Transverse colon (tissue), 4 donors: ENCODE measurements at regions not wholly inside any gene's neighbourhood (a gene's known extent, or its start where the extent isn't known, plus 50 kb on each side); places are given as distances from the start of the nearest gene placed in this dataset.

Experiments used
- CTCF ChIP-seq, 5 experiments: fragments of 200-600 bp in 3 of 5; fragments of 450-650 bp in 2 of 5; sonication (generic) in 3 of 5; IDR thresholded peaks; 1 replicate in 2 of 5; 2 replicates in 3 of 5; pipeline ENCODE4 v1.5.1; 2016 to 2017; ENCODE audit warnings: antibody characterized with exemption in 5 of 5, inconsistent platforms in 3 of 5, mild to moderate bottlenecking in 2 of 5, moderate library complexity in 1 of 5
- POLR2A ChIP-seq: fragments of 450-650 bp; IDR thresholded peaks from one replicate; pipeline ENCODE4 v1.6.1; 2016; ENCODE audit warnings: antibody characterized with exemption, mild to moderate bottlenecking, moderate library complexity
- POLR2AphosphoS5 ChIP-seq, 3 donors: sonication (generic); formaldehyde crosslinking; IDR thresholded peaks; one replicate each; pipeline ENCODE4 v1.6.1; 2016; ENCODE audit warnings: antibody characterized with exemption in 3 of 3

GRCh38 chr18:6557057-6557769 is 142.5 kb upstream of the L3MBTL4 start:
- TF ChIP-seq CTCF (IDR thresholded peaks at IDR 0.05) (no peak), POLR2AphosphoS5 (IDR thresholded peaks at IDR 0.05) (no peak), POLR2A (no peak)
